AG04449 (cell line): ENCODE measurements at regions not wholly inside any gene's neighbourhood (a gene's known extent, or its start where the extent isn't known, plus 50 kb on each side); places are given as distances from the start of the nearest gene placed in this dataset.

Experiments used
- CTCF ChIA-PET: fragments of 350-600 bp; formaldehyde crosslinking; extraction: SDS; loops from one replicate; lab custom pipeline; 2021; ENCODE audit warnings: antibody characterized with exemption; lab: Yijun Ruan, JAX
- POLR2A ChIA-PET: fragments of 400-600, 350-600 bp; formaldehyde crosslinking; extraction: SDS; loops from one replicate; lab custom pipeline; 2020; ENCODE audit warnings: antibody characterized with exemption, inconsistent platforms; lab: Yijun Ruan, JAX
- DNase-seq: peaks from one replicate; pipeline ENCODE4 v3.0.0-alpha.2; 2010; ENCODE audit warnings: low read depth, low spot score
- H3K4me3 ChIP-seq: 2 replicates; pipeline ENCODE4 v1.5.1; 2011; ENCODE audit warnings: low read depth, mild to moderate bottlenecking, control low read depth, low read length
- TF ChIP-seq, protein P1 (sequence below): IDR thresholded peaks from one replicate; pipeline ENCODE4 v1.5.1; 2011; ENCODE audit warnings: mild to moderate bottlenecking, moderate library complexity, low read length, control low read depth, inconsistent platforms; ENCODE audit not compliant: insufficient read depth; ENCODE audit errors: missing control alignments

DNA sequence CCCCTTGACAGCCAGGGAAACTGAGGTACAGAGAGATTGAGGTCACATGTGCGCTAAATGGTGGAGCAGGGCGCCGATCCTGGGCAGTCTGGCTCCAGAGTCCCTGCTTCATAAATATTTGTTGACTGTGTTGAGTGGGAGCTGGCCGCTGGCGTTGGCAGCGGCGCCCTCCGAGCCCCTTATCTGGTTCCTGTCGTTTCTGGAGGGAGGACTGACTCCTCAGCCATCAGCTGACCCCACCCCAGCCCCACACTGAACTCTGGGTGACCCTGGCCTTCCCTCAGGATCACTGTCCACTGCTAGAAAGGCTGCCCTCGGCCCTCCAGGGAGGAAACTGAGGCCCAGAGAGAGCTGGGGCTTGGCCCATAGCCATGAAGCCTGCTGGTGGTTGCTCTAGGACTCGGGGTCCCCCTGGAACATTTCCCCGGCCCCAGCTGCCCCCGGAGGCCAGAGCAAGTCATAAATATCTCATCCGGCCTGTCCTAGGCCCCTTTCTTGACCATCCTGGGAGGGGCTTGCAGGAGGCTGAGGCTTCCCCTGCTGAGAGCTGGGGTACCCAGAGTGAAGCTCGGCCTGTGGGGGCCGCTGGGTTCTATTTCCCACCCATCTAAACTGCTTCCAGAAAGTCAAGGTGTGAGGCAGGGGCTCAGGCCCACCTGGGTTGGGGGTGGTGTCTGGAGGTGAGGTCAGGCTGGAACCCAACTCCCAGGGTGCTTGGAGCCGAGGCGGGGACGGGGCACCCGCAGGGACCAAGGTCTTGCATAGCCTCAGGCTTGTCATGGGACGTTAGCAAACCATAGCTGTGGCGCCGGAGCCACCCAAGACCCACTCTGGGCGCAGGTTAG lies 51.7 kb upstream of the GSE1 start:
- TF ChIP-seq, protein P1, sequence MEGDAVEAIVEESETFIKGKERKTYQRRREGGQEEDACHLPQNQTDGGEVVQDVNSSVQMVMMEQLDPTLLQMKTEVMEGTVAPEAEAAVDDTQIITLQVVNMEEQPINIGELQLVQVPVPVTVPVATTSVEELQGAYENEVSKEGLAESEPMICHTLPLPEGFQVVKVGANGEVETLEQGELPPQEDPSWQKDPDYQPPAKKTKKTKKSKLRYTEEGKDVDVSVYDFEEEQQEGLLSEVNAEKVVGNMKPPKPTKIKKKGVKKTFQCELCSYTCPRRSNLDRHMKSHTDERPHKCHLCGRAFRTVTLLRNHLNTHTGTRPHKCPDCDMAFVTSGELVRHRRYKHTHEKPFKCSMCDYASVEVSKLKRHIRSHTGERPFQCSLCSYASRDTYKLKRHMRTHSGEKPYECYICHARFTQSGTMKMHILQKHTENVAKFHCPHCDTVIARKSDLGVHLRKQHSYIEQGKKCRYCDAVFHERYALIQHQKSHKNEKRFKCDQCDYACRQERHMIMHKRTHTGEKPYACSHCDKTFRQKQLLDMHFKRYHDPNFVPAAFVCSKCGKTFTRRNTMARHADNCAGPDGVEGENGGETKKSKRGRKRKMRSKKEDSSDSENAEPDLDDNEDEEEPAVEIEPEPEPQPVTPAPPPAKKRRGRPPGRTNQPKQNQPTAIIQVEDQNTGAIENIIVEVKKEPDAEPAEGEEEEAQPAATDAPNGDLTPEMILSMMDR: no peak
- CTCF ChIA-PET: interaction anchor here (0.8 to 1.8 kb wide), 4 partner anchors 12 to 140 kb away, joined by 3 to 5 read pairs (median 3); no protein-coding TSS in a partner anchor
- POLR2A ChIA-PET: no interaction called here
- H3K4me3 ChIP-seq: no peak overlapping the region
- no peak for DNase-seq

DNA sequence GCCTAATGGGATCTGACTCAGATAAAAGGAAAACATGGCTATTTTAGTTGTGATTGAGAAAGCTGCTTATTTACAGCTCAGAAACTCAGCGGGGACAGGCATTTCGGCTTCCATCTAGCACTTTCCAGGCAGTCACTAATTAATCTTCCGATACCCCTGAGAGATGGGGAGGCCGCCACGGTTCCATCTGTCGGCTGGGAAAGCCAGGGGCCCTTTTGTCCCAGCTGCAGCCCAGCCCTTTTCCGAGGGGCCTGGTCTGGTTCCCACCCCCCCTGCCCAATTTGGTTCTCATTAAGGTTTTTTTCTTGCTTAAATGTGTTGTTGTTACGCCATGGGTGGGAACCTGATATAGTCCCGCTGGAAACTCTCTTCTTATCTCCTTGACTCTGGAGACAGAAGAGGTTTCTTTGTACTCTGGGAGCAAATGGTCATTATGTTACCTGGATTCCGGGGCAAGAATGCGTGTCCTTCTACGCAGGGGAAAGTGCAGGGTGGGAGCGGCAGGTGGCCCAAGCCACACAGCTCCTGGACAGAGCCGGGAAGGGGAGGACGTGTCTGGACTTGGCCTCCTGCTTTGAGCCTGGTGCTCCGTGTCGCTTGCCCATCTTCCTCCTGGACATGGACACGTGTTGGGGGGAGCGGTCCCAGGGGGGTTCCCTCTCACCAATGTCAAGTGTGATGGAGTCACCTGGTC lies 50.9 kb upstream of the GSE1 start:
- TF ChIP-seq, protein P1: no peak
- H3K4me3 ChIP-seq: no peak overlapping the region
- ChIA-PET POLR2A (no interaction called here), CTCF (interaction anchor here (0.6 to 1.8 kb wide), 4 partner anchors 11 to 141 kb away, joined by 3 to 5 read pairs (median 3); no protein-coding TSS in a partner anchor)
- no peak for DNase-seq

DNA sequence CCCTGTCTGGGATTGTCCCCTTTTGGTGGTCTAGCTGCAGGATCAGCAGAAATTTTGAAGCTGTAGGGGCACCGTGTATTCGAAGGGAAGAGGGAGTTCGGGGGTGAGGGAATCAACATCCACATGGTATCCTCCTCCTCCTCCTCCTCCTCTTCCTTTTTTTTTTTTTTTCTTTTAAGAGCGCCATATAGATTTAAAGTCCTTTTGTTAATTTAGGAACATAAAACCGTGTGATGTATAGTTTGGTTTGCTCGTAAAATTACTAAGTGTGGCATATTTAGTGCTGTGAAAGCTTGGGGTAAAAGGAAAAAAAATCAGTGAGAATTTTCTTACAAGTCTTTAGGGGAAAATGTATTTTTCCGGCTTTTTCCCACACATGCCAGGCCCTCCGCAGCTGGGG lies 50.1 kb upstream of the GSE1 start:
- TF ChIP-seq, protein P1: no peak
- CTCF ChIA-PET: interaction anchor here (1.3 to 3.2 kb wide), 6 partner anchors 10 to 142 kb away, joined by 3 to 24 read pairs (median 10); no protein-coding TSS in a partner anchor
- no peak for DNase-seq
- H3K4me3 ChIP-seq: no peak overlapping the region
- POLR2A ChIA-PET: no interaction called here
